ENCODE measurements at regions not wholly inside any gene's neighbourhood (a gene's known extent, or its start where the extent isn't known, plus 50 kb on each side); places are given as distances from the start of the nearest gene placed in this dataset.
A peak's percentile ranks its signal among the peaks of the same experiment; 100 is the strongest.

DNA sequence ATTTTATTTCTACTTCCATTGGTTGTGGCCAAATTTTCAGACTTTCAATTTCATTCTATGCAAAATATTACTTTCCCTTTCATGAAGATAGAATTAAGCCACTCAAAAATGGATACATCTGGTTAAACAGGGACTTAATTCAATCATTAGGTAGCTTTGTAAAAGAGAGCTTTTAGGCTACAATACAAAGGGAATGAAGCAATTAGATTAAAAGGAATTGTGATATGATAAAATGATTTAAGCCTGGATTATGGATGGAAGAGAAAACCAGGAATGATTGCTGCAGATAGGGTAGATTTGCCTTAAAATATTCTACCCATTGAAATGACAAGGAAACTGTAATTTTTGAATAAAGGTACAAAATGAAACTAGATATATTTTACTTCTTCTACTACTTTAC, 134.6 kb upstream of the PDHA2 start:
- ATAC-seq (no peak), DNase-seq (no peak)
- Mint-ChIP-seq H3K27ac (no peak overlapping the region), H3K9me3 (peaks cover 0 to 14% of the 10 kb centered on the region in 2 donors), H3K4me3 (no peak overlapping the region), H3K27me3 (no peaks in the 10 kb centered on the region), H3K4me1 (no peaks in the 10 kb centered on the region)

GRCh38 chr4:95701500-95702170, 138.3 kb upstream of the PDHA2 start:
- no peak overlapping the region for H3K4me3 Mint-ChIP-seq
- H3K27me3 Mint-ChIP-seq, result no peaks in the 10 kb centered on the region
- H3K9me3 Mint-ChIP-seq, result peaks cover 0 to 14% of the 10 kb centered on the region in 2 donors
- H3K27ac Mint-ChIP-seq, result no peak overlapping the region
- ATAC-seq (no peak), DNase-seq (no peak)
- no peaks in the 10 kb centered on the region for H3K4me1 Mint-ChIP-seq

DNA sequence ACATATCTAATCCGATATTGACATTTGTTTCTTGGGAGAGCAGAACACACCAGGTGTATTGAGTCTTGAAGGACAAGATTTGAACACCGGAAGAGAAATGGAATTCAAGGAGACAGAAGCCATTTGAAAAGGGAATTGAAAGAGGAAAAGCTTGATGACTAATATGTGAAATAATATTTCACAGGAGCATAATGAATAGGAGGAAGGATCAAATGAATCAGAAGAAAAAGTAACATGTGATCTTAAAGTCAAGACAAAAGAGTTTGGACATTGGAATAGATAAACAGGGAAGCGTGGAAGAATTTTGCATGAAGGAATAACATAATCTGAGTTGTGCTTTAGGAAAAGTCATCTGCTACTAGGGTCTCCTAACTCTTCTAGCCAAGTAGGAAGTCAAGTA, 145.5 kb upstream of the PDHA2 start:
- no peak for ATAC-seq
- Mint-ChIP-seq H3K27me3 (no peaks in the 10 kb centered on the region), H3K4me3 (no peak overlapping the region), H3K9me3 (no peaks in the 10 kb centered on the region), H3K4me1 (no peaks in the 10 kb centered on the region), H3K27ac (no peak overlapping the region)
- DNase-seq, result no peak

DNA sequence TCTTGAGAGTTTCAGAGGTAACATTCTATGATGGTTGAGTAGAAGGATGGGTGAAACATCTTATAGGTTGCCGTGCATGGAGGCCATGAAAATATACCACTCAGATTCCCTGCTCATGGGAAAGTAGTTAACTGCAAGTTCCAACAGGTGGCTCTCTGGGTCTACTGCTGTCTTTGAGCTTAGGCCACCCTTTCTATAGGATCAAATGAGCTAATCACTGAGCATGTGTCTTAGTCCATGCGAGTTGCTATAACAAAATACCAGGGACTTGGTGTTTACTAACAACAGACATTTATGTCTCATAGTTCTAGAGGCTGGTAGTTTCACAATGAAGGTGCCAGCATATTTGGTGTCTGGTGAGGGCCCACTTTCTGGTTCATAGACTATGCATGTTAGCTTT, 144.8 kb upstream of the UNC5C start:
- Mint-ChIP-seq H3K4me3 (no peak overlapping the region), H3K4me1 (no peaks in the 10 kb centered on the region), H3K27me3 (no peaks in the 10 kb centered on the region), H3K27ac (no peak overlapping the region), H3K9me3 (no peaks in the 10 kb centered on the region)
- DNase-seq (no peak), ATAC-seq (no peak)

DNA sequence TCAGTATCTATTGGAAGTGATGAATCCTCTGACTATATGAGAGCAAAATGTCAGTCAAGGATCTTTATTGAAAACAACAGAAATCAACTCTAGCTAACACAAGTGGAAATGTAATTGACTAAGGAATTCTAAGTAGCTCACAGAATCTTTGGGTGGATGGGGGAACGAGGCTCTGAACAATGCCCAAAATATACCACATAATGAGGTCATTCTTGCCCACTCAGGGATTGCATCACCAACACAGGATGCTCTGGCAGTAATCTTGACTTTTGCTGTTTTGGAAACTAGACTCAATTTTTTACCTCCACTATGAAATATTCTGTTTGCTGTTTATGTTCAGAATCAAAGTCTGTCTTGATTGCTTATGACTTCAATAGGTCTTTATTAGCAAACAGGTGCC, 127.4 kb upstream of the UNC5C start:
- DNase-seq (no peak), ATAC-seq (no peak)
- H3K27me3 Mint-ChIP-seq, result no peaks in the 10 kb centered on the region
- no peaks in the 10 kb centered on the region for H3K4me1 Mint-ChIP-seq
- no peak overlapping the region for H3K27ac Mint-ChIP-seq
- H3K9me3 Mint-ChIP-seq, result peaks cover 6 to 8% of the 10 kb centered on the region in 2 donors
- no peak overlapping the region for H3K4me3 Mint-ChIP-seq

DNA sequence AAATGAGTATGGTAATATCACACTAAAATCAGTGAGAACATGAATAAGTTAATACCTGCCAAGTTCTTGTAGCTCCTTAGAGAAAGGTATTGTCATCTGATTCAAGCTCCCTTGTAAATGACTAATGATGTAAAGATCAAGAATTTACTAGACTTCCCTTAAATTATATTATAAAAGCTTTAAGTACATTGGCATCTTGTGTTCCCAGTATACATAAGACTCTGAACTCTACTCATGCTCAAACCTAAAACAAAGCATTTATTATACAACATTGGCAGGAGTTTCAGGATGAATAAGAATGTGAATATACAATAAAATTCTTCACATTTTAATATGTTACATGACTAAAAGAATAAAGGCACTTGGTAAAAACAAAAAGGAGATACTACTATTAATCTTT, 126.8 kb upstream of the UNC5C start:
- ATAC-seq (no peak), DNase-seq (no peak)
- no peaks in the 10 kb centered on the region for H3K4me1 Mint-ChIP-seq
- H3K4me3 Mint-ChIP-seq, result no peak overlapping the region
- no peaks in the 10 kb centered on the region for H3K27me3 Mint-ChIP-seq
- H3K27ac Mint-ChIP-seq, result no peak overlapping the region
- H3K9me3 Mint-ChIP-seq, result peaks cover 6 to 8% of the 10 kb centered on the region in 2 donors

DNA sequence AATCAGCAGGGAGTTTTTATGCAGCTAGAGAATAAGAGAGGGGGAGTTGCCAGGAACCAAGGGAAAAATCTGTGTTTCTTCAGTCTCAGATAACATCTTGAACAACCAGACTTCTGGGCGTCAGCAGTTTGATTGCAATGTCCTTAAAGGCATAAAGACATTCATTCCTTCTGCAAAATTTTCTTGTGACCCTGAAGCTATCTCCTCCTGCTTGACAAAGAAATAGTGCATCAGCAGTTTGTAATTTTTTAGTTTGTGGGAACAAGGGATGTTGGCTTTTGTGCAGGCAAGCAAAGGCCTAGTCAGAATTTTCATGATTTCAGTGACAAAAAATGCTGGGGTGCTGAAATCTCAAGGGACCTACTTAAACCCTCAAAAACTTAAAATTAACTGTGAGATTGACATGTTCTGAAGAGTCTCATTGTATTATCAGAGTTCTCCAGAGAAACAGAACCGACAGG, 125.8 kb upstream of the UNC5C start:
- H3K27ac Mint-ChIP-seq, result no peak overlapping the region
- no peak for ATAC-seq

GRCh38 chr4:95672811-95673210, 124.0 kb upstream of the UNC5C start:
- ATAC-seq (no peak), DNase-seq (no peak)
- Mint-ChIP-seq H3K4me3 (no peak overlapping the region), H3K9me3 (peaks cover under 1 to 8% of the 10 kb centered on the region in 2 donors), H3K27ac (no peak overlapping the region), H3K4me1 (no peaks in the 10 kb centered on the region), H3K27me3 (no peaks in the 10 kb centered on the region)

More for the DNA sequence above, 125.8 kb upstream of the UNC5C start:
- H3K4me3 Mint-ChIP-seq, result no peak overlapping the region
- no peak for DNase-seq
- no peaks in the 10 kb centered on the region for H3K27me3 Mint-ChIP-seq
- H3K9me3 Mint-ChIP-seq, result peaks cover 6 to 8% of the 10 kb centered on the region in 2 donors
- no peaks in the 10 kb centered on the region for H3K4me1 Mint-ChIP-seq

DNA sequence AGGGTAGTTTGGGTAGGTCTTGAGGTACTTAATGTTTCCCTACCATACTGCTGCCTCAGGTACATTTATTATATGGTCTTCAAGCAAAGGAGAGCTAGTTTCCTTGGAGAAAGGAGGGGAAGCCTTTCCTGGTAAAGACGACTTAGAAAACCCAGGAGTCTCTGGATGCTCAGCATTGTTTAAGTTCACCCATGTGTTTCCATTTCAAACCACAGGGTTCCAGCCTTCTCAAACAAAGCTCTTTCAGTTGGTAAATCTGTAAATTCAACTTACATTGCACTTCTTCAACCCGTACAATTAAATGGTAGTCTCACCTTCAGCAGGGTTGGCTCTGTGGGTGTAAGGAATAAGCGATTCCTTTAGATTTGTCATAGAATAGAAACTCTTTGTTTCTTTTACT, 111.9 kb upstream of the UNC5C start:
- ATAC-seq, result no peak
- H3K27me3 Mint-ChIP-seq, result no peaks in the 10 kb centered on the region
- no peak overlapping the region for H3K27ac Mint-ChIP-seq

GRCh38 chr4:95651891-95652290, 103.1 kb upstream of the UNC5C start:
- Mint-ChIP-seq H3K4me3 (no peak overlapping the region), H3K27ac (no peak overlapping the region), H3K9me3 (peaks cover 6 to 15% of the 10 kb centered on the region in 2 donors), H3K4me1 (no peaks in the 10 kb centered on the region), H3K27me3 (no peaks in the 10 kb centered on the region)
- no peak for DNase-seq
- ATAC-seq, result no peak

More for the DNA sequence above, 111.9 kb upstream of the UNC5C start:
- no peak for DNase-seq
- H3K4me1 Mint-ChIP-seq, result no peaks in the 10 kb centered on the region
- peaks cover 13 to 16% of the 10 kb centered on the region in 2 donors for H3K9me3 Mint-ChIP-seq
- H3K4me3 Mint-ChIP-seq, result no peak overlapping the region

DNA sequence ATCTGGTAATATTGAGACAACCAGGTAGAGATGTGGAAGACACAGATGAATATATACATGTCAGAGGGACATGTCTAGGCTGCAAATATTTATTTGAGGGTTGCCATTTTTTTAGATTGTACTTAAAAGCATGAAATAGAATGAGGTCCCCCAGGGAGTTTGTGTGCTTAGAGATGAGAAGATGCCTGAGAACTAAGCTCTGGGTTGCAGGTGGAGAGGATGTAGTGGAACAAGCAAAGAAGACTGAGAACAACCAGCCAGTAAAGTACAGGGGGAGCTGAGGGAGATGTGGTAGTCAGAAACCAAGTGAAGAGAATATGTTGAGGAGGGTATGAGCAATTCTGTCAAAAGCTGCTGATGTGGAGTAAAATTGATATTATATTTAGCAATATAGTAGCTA, 95.6 kb upstream of the UNC5C start:
- Mint-ChIP-seq H3K27ac (no peak overlapping the region), H3K9me3 (no peaks in the 10 kb centered on the region), H3K27me3 (no peaks in the 10 kb centered on the region), H3K4me1 (no peaks in the 10 kb centered on the region), H3K4me3 (no peak overlapping the region)
- DNase-seq (no peak), ATAC-seq (no peak)

- no peak overlapping the region for H3K4me3 Mint-ChIP-seq
- no peaks in the 10 kb centered on the region for H3K27me3 Mint-ChIP-seq
- no peaks in the 10 kb centered on the region for H3K4me1 Mint-ChIP-seq
- no peaks in the 10 kb centered on the region for H3K9me3 Mint-ChIP-seq
- ATAC-seq (peak; percentile 23), DNase-seq (no peak)
- H3K27ac Mint-ChIP-seq, result no peak overlapping the region
These were observed 94.9 kb upstream of the UNC5C start for GRCh38 chr4:95643627-95644026.

DNA sequence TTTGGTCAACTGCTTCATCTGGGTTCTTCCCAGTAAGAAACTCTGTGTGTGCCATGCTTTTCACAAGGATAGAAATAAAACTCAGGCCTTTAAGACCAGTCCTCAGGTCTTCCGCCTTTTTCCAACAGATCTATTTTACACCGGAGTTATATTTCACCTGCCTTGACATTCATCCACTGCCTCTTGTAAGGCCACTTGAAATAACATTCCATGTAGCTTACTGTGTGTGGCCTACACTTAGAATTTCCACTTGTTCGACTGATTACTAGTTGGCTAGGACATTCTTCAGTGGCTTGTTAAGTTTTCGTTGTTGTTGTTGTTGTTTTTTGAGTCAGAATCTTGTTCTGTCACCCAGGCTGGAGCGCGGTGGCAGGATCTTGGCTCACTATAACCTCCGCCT, 92.8 kb upstream of the UNC5C start:
- Mint-ChIP-seq H3K9me3 (no peaks in the 10 kb centered on the region), H3K27me3 (no peaks in the 10 kb centered on the region), H3K27ac (no peak overlapping the region), H3K4me3 (no peak overlapping the region), H3K4me1 (no peaks in the 10 kb centered on the region)
- DNase-seq (no peak), ATAC-seq (no peak)

DNA sequence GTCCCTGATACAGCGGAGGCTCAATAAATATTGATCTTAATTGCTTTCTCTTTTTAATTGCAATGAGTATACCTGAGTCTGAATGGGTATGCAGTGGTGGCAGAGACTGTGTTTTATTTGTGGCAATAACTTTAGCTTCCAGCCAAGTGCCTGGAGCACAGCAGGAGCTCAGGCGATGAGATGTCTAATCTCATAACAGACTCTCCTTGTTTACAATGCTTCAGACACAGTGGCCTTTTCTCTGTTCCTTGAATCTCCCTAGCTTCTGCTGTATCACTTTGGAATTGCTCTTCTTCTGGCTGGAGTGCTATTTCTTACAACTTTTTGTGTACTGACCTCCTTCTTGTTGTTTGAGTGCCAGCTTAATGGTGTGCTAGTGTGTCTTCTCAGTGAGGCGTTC, 91.5 kb upstream of the UNC5C start:
- H3K27me3 Mint-ChIP-seq, result no peaks in the 10 kb centered on the region
- H3K4me3 Mint-ChIP-seq, result no peak overlapping the region
- H3K27ac Mint-ChIP-seq, result peak overlapping the region in 1 of 2 donors; percentile 1
- no peaks in the 10 kb centered on the region for H3K4me1 Mint-ChIP-seq
- DNase-seq (no peak), ATAC-seq (no peak)
- H3K9me3 Mint-ChIP-seq, result no peaks in the 10 kb centered on the region

- no peaks in the 10 kb centered on the region for H3K27me3 Mint-ChIP-seq
- DNase-seq, result no peak
- peak; percentile 60 for ATAC-seq
- no peak overlapping the region for H3K4me3 Mint-ChIP-seq
- no peaks in the 10 kb centered on the region for H3K9me3 Mint-ChIP-seq
- no peaks in the 10 kb centered on the region for H3K4me1 Mint-ChIP-seq
- H3K27ac Mint-ChIP-seq, result no peak overlapping the region
These were observed 90.2 kb upstream of the UNC5C start for GRCh38 chr4:95638920-95639501.

- no peaks in the 10 kb centered on the region for H3K4me1 Mint-ChIP-seq
- no peaks in the 10 kb centered on the region for H3K27me3 Mint-ChIP-seq
- no peaks in the 10 kb centered on the region for H3K9me3 Mint-ChIP-seq
- no peak overlapping the region for H3K4me3 Mint-ChIP-seq
- DNase-seq (no peak), ATAC-seq (no peak)
- H3K27ac Mint-ChIP-seq, result no peak overlapping the region
These were observed 88.3 kb upstream of the UNC5C start for GRCh38 chr4:95637043-95637600.
